Skeletal muscle satellite cell (primary cell): ENCODE measurements at regions not wholly inside any gene's neighbourhood (a gene's known extent, or its start where the extent isn't known, plus 50 kb on each side); places are given as distances from the start of the nearest gene placed in this dataset.

Experiments
- H3K27me3 ChIP-seq: 2 replicates; pipeline ENCODE4 v1.7.0; 2013; ENCODE audit warnings: low read length; ENCODE audit not compliant: control insufficient read depth, insufficient read depth
- H3K36me3 ChIP-seq: 2 replicates; pipeline ENCODE4 v1.7.0; 2013; ENCODE audit warnings: mild to moderate bottlenecking, control low read depth, low read length; ENCODE audit not compliant: insufficient read depth
- H3K4me1 ChIP-seq: 2 replicates; pipeline ENCODE4 v1.7.0; 2013; ENCODE audit warnings: low read length; ENCODE audit not compliant: control insufficient read depth, insufficient read depth
- H3K4me2 ChIP-seq: 2 replicates; pipeline ENCODE4 v1.7.0; 2013; ENCODE audit warnings: mild to moderate bottlenecking, low read length
- H3K4me3 ChIP-seq: 2 replicates; pipeline ENCODE4 v1.7.0; 2013; ENCODE audit warnings: low read length
- H3K9ac ChIP-seq: 2 replicates; pipeline ENCODE4 v1.7.0; 2013; ENCODE audit warnings: mild to moderate bottlenecking, low read depth, low read length, moderate library complexity
- H3K9me3 ChIP-seq: replicated peaks from 2 replicates; pipeline ENCODE4 v1.7.0; 2013; ENCODE audit warnings: mild to moderate bottlenecking, control low read depth, low read length

- Histone ChIP-seq H3K36me3 (no peaks in the 10 kb centered on the region), H3K4me3 (no peak overlapping the region), H3K27me3 (no peaks in the 10 kb centered on the region), H3K4me2 (no peak overlapping the region), H3K9ac (no peak overlapping the region), H3K4me1 (no peaks in the 10 kb centered on the region), H3K9me3 (no peaks in the 10 kb centered on the region)
Measured at GRCh38 chr1:17941431-17942189, 166.0 kb upstream of the IGSF21 start.

- H3K4me2 ChIP-seq = no peak overlapping the region
Measured at GRCh38 chr1:17943506-17943905, 164.1 kb upstream of the IGSF21 start.

DNA sequence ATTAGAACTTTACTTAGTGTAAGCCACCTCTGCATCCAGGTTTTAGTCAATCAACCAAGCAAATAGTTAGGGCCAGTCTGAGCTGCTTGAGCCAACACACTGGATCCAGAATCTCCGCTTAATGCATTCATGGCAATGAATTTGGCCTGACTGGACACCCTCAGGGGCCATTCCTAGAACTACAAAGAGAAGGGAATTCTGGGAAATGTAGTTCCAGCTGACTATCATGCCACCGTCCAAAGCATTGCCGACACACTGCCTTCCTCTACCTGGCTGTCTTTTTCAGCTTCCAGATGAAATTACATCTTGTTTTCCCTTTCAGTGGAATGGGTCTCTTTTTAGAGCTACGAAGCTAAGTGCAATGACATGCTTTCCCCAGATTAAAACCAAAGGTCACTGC is 163.0 kb upstream of the IGSF21 start:
- Histone ChIP-seq H3K4me1 (no peaks in the 10 kb centered on the region), H3K4me2 (no peak overlapping the region), H3K27me3 (no peaks in the 10 kb centered on the region), H3K4me3 (no peak overlapping the region), H3K9ac (no peak overlapping the region), H3K36me3 (no peaks in the 10 kb centered on the region), H3K9me3 (no peaks in the 10 kb centered on the region)

More at GRCh38 chr1:17943506-17943905, 164.1 kb upstream of the IGSF21 start:
- Histone ChIP-seq H3K27me3 (no peaks in the 10 kb centered on the region), H3K9ac (no peak overlapping the region), H3K9me3 (no peaks in the 10 kb centered on the region), H3K36me3 (no peaks in the 10 kb centered on the region), H3K4me3 (no peak overlapping the region), H3K4me1 (no peaks in the 10 kb centered on the region)

GRCh38 chr1:17946434-17946833 is 161.2 kb upstream of the IGSF21 start:
- Histone ChIP-seq H3K9ac (no peak overlapping the region), H3K9me3 (no peaks in the 10 kb centered on the region), H3K36me3 (no peaks in the 10 kb centered on the region), H3K4me2 (no peak overlapping the region), H3K27me3 (no peaks in the 10 kb centered on the region), H3K4me3 (no peak overlapping the region), H3K4me1 (no peaks in the 10 kb centered on the region)

- Histone ChIP-seq H3K9ac (no peak overlapping the region), H3K4me2 (no peak overlapping the region), H3K36me3 (no peaks in the 10 kb centered on the region), H3K4me3 (no peak overlapping the region), H3K27me3 (no peaks in the 10 kb centered on the region), H3K4me1 (no peaks in the 10 kb centered on the region), H3K9me3 (no peaks in the 10 kb centered on the region)
Measured at GRCh38 chr1:17948594-17948993, 159.0 kb upstream of the IGSF21 start.

- Histone ChIP-seq H3K36me3 (no peaks in the 10 kb centered on the region), H3K4me3 (no peak overlapping the region), H3K4me2 (no peak overlapping the region), H3K4me1 (no peaks in the 10 kb centered on the region), H3K9me3 (no peaks in the 10 kb centered on the region), H3K27me3 (no peaks in the 10 kb centered on the region), H3K9ac (no peak overlapping the region)
Measured at GRCh38 chr1:17949511-17949910, 158.1 kb upstream of the IGSF21 start.

- Histone ChIP-seq H3K9ac (no peak overlapping the region), H3K4me2 (no peak overlapping the region), H3K27me3 (peaks cover 3% of the 10 kb centered on the region), H3K4me1 (no peaks in the 10 kb centered on the region), H3K9me3 (no peaks in the 10 kb centered on the region), H3K4me3 (no peak overlapping the region), H3K36me3 (no peaks in the 10 kb centered on the region)
Measured at GRCh38 chr1:17950728-17951127, 156.9 kb upstream of the IGSF21 start.

DNA sequence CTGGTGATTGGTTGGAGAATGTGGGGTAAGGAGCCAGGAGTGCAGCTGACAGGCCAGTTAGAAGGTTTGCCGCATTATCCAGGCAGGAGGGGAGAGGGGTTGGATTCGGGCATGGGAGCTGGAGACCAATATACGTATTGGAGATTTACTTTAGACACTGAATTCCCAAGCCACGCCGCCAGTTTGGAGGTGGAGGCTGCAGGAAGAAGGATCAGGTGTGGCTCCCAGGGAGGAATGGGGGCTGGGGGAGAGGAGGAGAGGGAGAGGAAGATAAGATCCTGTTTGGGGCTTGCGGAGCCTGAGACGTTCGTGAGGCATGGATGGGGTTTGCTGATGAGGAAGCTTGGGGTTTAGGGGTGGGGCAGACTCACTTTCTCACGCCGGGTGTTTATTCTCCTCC is 155.1 kb upstream of the IGSF21 start:
- no peaks in the 10 kb centered on the region for H3K4me1 ChIP-seq
- no peaks in the 10 kb centered on the region for H3K36me3 ChIP-seq
- no peaks in the 10 kb centered on the region for H3K9me3 ChIP-seq
- H3K9ac ChIP-seq = no peak overlapping the region
- H3K4me2 ChIP-seq = no peak overlapping the region
- H3K27me3 ChIP-seq = peaks cover 3% of the 10 kb centered on the region
- H3K4me3 ChIP-seq = no peak overlapping the region

DNA sequence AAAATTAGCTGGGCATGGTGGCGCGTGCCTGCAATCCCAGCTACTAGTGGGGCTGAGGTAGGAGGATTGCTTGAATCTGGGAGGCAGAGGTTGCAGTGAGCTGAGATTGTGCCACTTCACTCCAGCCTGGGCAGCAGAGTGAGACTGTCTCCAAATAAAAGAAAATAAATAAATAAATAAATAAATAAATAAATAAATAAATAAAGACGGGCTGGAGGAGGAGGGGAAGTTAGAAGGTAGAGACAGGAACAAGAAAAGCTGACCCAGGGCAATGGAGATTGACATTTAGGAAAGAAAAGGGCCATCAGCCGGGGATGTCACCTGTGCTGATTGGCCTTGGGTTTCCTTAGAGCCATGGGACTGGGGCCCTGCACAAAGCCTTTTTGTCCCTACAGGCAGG is 153.7 kb upstream of the IGSF21 start:
- H3K4me3 ChIP-seq = no peak overlapping the region
- no peaks in the 10 kb centered on the region for H3K9me3 ChIP-seq
- no peaks in the 10 kb centered on the region for H3K4me1 ChIP-seq
- no peak overlapping the region for H3K9ac ChIP-seq
- H3K36me3 ChIP-seq = no peaks in the 10 kb centered on the region
- H3K4me2 ChIP-seq = no peak overlapping the region
- H3K27me3 ChIP-seq = peaks cover 3% of the 10 kb centered on the region

GRCh38 chr1:17955302-17956285 is 152.0 kb upstream of the IGSF21 start:
- no peaks in the 10 kb centered on the region for H3K36me3 ChIP-seq
- H3K9me3 ChIP-seq = no peaks in the 10 kb centered on the region
- H3K4me2 ChIP-seq = no peak overlapping the region
- H3K4me1 ChIP-seq = no peaks in the 10 kb centered on the region
- H3K4me3 ChIP-seq = no peak overlapping the region
- peaks cover 3% of the 10 kb centered on the region for H3K27me3 ChIP-seq
- H3K9ac ChIP-seq = no peak overlapping the region

- Histone ChIP-seq H3K36me3 (no peaks in the 10 kb centered on the region), H3K9me3 (no peaks in the 10 kb centered on the region), H3K9ac (no peak overlapping the region), H3K4me3 (no peak overlapping the region), H3K4me2 (no peak overlapping the region), H3K4me1 (no peaks in the 10 kb centered on the region), H3K27me3 (peaks cover 3% of the 10 kb centered on the region)
Measured at GRCh38 chr1:17957588-17958267, 149.9 kb upstream of the IGSF21 start.
